ENCODE measurements at regions not wholly inside any gene's neighbourhood (a gene's known extent, or its start where the extent isn't known, plus 50 kb on each side); places are given as distances from the start of the nearest gene placed in this dataset.

GRCh38 chr16:47777220-47777619, 316.1 kb downstream of the PHKB start:
- Histone ChIP-seq H3K4me1 (no peaks in the 10 kb centered on the region), H3K4me2 (ENCODE audit: low read length) (no peak overlapping the region), H3K36me3 (ENCODE audit: control insufficient read depth, insufficient read depth, low read length) (no peaks in the 10 kb centered on the region), H3K79me2 (no peaks in the 10 kb centered on the region), H3K9ac (no peak overlapping the region), H3K27ac (no peak overlapping the region), H3K4me3 (ENCODE audit: low read depth, low read length) (no peak overlapping the region), H3K27me3 (ENCODE audit: control insufficient read depth, insufficient read depth, low read length) (no peaks in the 10 kb centered on the region), H2AFZ (no peak overlapping the region), H3K9me3 (ENCODE audit: control insufficient read depth, low read length) (no peaks in the 10 kb centered on the region)
- TF ChIP-seq CTCF (IDR thresholded peaks at IDR 0.05) = no peak

- H3K9me3 ChIP-seq (ENCODE audit: control insufficient read depth, low read length) = no peaks in the 10 kb centered on the region
- TF ChIP-seq CTCF (IDR thresholded peaks at IDR 0.05) = no peak
- H3K27ac ChIP-seq = no peak overlapping the region
- no peak overlapping the region for H3K4me2 ChIP-seq (ENCODE audit: low read length)
- no peaks in the 10 kb centered on the region for H3K27me3 ChIP-seq (ENCODE audit: control insufficient read depth, insufficient read depth, low read length)
- H3K4me3 ChIP-seq (ENCODE audit: low read depth, low read length) = no peak overlapping the region
- H2AFZ ChIP-seq = no peak overlapping the region
- no peaks in the 10 kb centered on the region for H3K4me1 ChIP-seq
- H3K36me3 ChIP-seq (ENCODE audit: control insufficient read depth, insufficient read depth, low read length) = no peaks in the 10 kb centered on the region
- no peak overlapping the region for H3K9ac ChIP-seq
- H3K79me2 ChIP-seq = no peaks in the 10 kb centered on the region
Observed at GRCh38 chr16:47774661-47775060, 313.5 kb downstream of the PHKB start.

- Histone ChIP-seq H3K9me3 (ENCODE audit: control insufficient read depth, low read length) (no peaks in the 10 kb centered on the region), H3K79me2 (no peaks in the 10 kb centered on the region), H3K27ac (no peak overlapping the region), H3K9ac (no peak overlapping the region), H2AFZ (no peak overlapping the region), H3K27me3 (ENCODE audit: control insufficient read depth, insufficient read depth, low read length) (no peaks in the 10 kb centered on the region), H3K4me3 (ENCODE audit: low read depth, low read length) (no peak overlapping the region), H3K4me1 (no peaks in the 10 kb centered on the region), H3K36me3 (ENCODE audit: control insufficient read depth, insufficient read depth, low read length) (no peaks in the 10 kb centered on the region), H3K4me2 (ENCODE audit: low read length) (no peak overlapping the region)
- no peak for TF ChIP-seq CTCF (IDR thresholded peaks at IDR 0.05)
Observed at GRCh38 chr16:47753659-47754058, 292.5 kb downstream of the PHKB start.

Data from parathyroid adenoma (tissue), 2 donors.